ENCODE measurements at regions not wholly inside any gene's neighbourhood (a gene's known extent, or its start where the extent isn't known, plus 50 kb on each side); places are given as distances from the start of the nearest gene placed in this dataset.

- H3K36me3 Mint-ChIP-seq (ENCODE audit: insufficient read depth, unreplicated experiment) = no peaks in the 10 kb centered on the region
- peaks cover 23% of the 10 kb centered on the region for H3K9me3 Mint-ChIP-seq (ENCODE audit: unreplicated experiment)
- H3K4me1 Mint-ChIP-seq (ENCODE audit: insufficient read depth, unreplicated experiment) = no peaks in the 10 kb centered on the region
- no TSS peak for BruUV-seq (replicated peaks)
- DNase-seq (ENCODE audit: unreplicated experiment) = no peak
- ChIA-PET CTCF (no interaction called here), POLR2A (no interaction called here)
- intact Hi-C loops (cut with micrococcal nuclease) = no loop called here
- H3K4me3 Mint-ChIP-seq (ENCODE audit: unreplicated experiment) = no peak overlapping the region
- H3K27me3 Mint-ChIP-seq (ENCODE audit: insufficient read depth, unreplicated experiment) = no peaks in the 10 kb centered on the region
- no peak overlapping the region for H3K27ac Mint-ChIP-seq (ENCODE audit: low read depth, unreplicated experiment)
- TF ChIP-seq, protein P1, sequence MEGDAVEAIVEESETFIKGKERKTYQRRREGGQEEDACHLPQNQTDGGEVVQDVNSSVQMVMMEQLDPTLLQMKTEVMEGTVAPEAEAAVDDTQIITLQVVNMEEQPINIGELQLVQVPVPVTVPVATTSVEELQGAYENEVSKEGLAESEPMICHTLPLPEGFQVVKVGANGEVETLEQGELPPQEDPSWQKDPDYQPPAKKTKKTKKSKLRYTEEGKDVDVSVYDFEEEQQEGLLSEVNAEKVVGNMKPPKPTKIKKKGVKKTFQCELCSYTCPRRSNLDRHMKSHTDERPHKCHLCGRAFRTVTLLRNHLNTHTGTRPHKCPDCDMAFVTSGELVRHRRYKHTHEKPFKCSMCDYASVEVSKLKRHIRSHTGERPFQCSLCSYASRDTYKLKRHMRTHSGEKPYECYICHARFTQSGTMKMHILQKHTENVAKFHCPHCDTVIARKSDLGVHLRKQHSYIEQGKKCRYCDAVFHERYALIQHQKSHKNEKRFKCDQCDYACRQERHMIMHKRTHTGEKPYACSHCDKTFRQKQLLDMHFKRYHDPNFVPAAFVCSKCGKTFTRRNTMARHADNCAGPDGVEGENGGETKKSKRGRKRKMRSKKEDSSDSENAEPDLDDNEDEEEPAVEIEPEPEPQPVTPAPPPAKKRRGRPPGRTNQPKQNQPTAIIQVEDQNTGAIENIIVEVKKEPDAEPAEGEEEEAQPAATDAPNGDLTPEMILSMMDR (IDR thresholded peaks at IDR 0.05; ENCODE audit: unreplicated experiment) = no peak
Measured at GRCh38 chr19:27654266-27654990, 1558.5 kb downstream of the UQCRFS1 start.

GRCh38 chr19:27652796-27653195 is 1560.2 kb downstream of the UQCRFS1 start:
- ChIA-PET POLR2A (no interaction called here), CTCF (no interaction called here)
- BruUV-seq (replicated peaks) = no TSS peak
- H3K36me3 Mint-ChIP-seq (ENCODE audit: insufficient read depth, unreplicated experiment) = no peaks in the 10 kb centered on the region
- H3K4me3 Mint-ChIP-seq (ENCODE audit: unreplicated experiment) = no peak overlapping the region
- H3K9me3 Mint-ChIP-seq (ENCODE audit: unreplicated experiment) = peaks cover 36% of the 10 kb centered on the region
- no peaks in the 10 kb centered on the region for H3K27me3 Mint-ChIP-seq (ENCODE audit: insufficient read depth, unreplicated experiment)
- no peaks in the 10 kb centered on the region for H3K4me1 Mint-ChIP-seq (ENCODE audit: insufficient read depth, unreplicated experiment)
- no peak for DNase-seq (ENCODE audit: unreplicated experiment)
- intact Hi-C loops (cut with micrococcal nuclease) = no loop called here
- no peak overlapping the region for H3K27ac Mint-ChIP-seq (ENCODE audit: low read depth, unreplicated experiment)
- TF ChIP-seq, protein P1 (IDR thresholded peaks at IDR 0.05; ENCODE audit: unreplicated experiment) = no peak

DNA sequence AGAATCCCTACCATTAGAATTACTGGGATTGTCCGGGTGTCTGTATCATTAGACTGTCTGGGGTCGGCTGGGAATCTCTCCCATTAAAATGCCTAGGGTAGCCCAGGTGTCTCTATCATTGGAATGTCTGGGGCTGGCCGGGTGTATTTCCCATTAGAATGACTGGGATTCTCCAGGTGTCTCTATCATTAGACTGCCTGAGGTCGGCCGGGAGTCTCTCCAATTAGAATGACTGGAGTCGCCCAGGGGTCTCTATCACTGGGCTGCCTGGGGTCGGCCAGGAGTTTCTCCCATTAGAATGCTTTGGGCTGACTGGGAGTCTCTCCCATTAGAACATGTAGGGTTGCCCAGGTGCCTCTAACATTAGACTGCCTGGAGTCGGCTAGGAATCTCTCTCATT is 1560.7 kb downstream of the UQCRFS1 start:
- H3K27me3 Mint-ChIP-seq (ENCODE audit: insufficient read depth, unreplicated experiment) = no peaks in the 10 kb centered on the region
- H3K4me3 Mint-ChIP-seq (ENCODE audit: unreplicated experiment) = no peak overlapping the region
- intact Hi-C loops (cut with micrococcal nuclease) = no loop called here
- H3K36me3 Mint-ChIP-seq (ENCODE audit: insufficient read depth, unreplicated experiment) = no peaks in the 10 kb centered on the region
- H3K9me3 Mint-ChIP-seq (ENCODE audit: unreplicated experiment) = peaks cover 39% of the 10 kb centered on the region
- CTCF ChIA-PET = no interaction called here
- no peaks in the 10 kb centered on the region for H3K4me1 Mint-ChIP-seq (ENCODE audit: insufficient read depth, unreplicated experiment)
- POLR2A ChIA-PET = no interaction called here
- no TSS peak for BruUV-seq (replicated peaks)
- TF ChIP-seq, protein P1 (IDR thresholded peaks at IDR 0.05; ENCODE audit: unreplicated experiment) = no peak
- no peak for DNase-seq (ENCODE audit: unreplicated experiment)
- no peak overlapping the region for H3K27ac Mint-ChIP-seq (ENCODE audit: low read depth, unreplicated experiment)

DNA sequence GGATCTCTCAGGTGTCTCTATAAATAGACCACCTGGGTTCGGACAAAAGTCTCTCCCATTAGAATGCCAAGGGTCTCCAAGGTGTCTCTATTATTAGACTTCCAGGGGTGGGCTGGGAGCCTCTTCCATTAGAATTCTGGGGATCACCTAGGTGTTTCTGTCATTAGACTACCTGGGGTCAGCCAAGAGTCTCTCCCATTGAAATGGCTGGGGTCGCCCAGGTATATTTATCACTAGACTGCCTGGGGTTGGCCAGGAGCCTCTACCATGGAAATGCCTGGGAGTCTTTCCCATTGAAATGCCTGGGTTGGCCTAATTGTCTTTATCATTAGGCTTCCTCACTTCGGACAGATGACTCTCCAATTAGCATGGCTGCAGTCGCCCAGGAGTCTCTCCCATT is 1565.5 kb downstream of the UQCRFS1 start:
- H3K9me3 Mint-ChIP-seq (ENCODE audit: unreplicated experiment) = peaks cover 22% of the 10 kb centered on the region
- no peak overlapping the region for H3K27ac Mint-ChIP-seq (ENCODE audit: low read depth, unreplicated experiment)
- intact Hi-C loops (cut with micrococcal nuclease) = no loop called here
- no TSS peak for BruUV-seq (replicated peaks)
- DNase-seq (ENCODE audit: unreplicated experiment) = no peak
- ChIA-PET POLR2A (no interaction called here), CTCF (no interaction called here)
- TF ChIP-seq, protein P1 (IDR thresholded peaks at IDR 0.05; ENCODE audit: unreplicated experiment) = no peak
- no peaks in the 10 kb centered on the region for H3K4me1 Mint-ChIP-seq (ENCODE audit: insufficient read depth, unreplicated experiment)
- no peak overlapping the region for H3K4me3 Mint-ChIP-seq (ENCODE audit: unreplicated experiment)
- H3K27me3 Mint-ChIP-seq (ENCODE audit: insufficient read depth, unreplicated experiment) = no peaks in the 10 kb centered on the region
- no peaks in the 10 kb centered on the region for H3K36me3 Mint-ChIP-seq (ENCODE audit: insufficient read depth, unreplicated experiment)
